ENCODE measurements at regions not wholly inside any gene's neighbourhood (a gene's known extent, or its start where the extent isn't known, plus 50 kb on each side); places are given as distances from the start of the nearest gene placed in this dataset.

- no peaks in the 10 kb centered on the region for H3K9me2 ChIP-seq (replicated peaks; ENCODE audit: low read depth, low read length)
- H3K4me1 ChIP-seq (ENCODE audit: insufficient read depth, low read length, poor library complexity, severe bottlenecking), result no peaks in the 10 kb centered on the region
- no peaks in the 10 kb centered on the region for H3K36me3 ChIP-seq (ENCODE audit: insufficient read depth, low read length)
- TF ChIP-seq, protein P1, sequence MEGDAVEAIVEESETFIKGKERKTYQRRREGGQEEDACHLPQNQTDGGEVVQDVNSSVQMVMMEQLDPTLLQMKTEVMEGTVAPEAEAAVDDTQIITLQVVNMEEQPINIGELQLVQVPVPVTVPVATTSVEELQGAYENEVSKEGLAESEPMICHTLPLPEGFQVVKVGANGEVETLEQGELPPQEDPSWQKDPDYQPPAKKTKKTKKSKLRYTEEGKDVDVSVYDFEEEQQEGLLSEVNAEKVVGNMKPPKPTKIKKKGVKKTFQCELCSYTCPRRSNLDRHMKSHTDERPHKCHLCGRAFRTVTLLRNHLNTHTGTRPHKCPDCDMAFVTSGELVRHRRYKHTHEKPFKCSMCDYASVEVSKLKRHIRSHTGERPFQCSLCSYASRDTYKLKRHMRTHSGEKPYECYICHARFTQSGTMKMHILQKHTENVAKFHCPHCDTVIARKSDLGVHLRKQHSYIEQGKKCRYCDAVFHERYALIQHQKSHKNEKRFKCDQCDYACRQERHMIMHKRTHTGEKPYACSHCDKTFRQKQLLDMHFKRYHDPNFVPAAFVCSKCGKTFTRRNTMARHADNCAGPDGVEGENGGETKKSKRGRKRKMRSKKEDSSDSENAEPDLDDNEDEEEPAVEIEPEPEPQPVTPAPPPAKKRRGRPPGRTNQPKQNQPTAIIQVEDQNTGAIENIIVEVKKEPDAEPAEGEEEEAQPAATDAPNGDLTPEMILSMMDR (conservative IDR thresholded peaks at IDR 0.05; ENCODE audit: low read length), result no peak
- no peak for TF ChIP-seq EZH2phosphoT487 (IDR thresholded peaks at IDR 0.05; ENCODE audit: borderline replicate concordance)
- H2AFZ ChIP-seq (ENCODE audit: low read length), result no peak overlapping the region
- H4K20me1 ChIP-seq (ENCODE audit: insufficient read depth, low read length, poor library complexity, severe bottlenecking), result no peaks in the 10 kb centered on the region
- H3K79me2 ChIP-seq (ENCODE audit: insufficient read depth, low read length), result no peaks in the 10 kb centered on the region
- no peaks in the 10 kb centered on the region for H3F3A ChIP-seq (ENCODE audit: low read depth)
- no peak overlapping the region for H3K9ac ChIP-seq (ENCODE audit: low read depth, low read length, poor library complexity, severe bottlenecking)
- no peaks in the 10 kb centered on the region for H3K27me3 ChIP-seq (ENCODE audit: insufficient read depth, low read length, poor library complexity, severe bottlenecking)
- no peaks in the 10 kb centered on the region for H3K9me3 ChIP-seq (ENCODE audit: insufficient read depth, low read depth, low read length)
- H3K4me3 ChIP-seq (ENCODE audit: low read length, poor library complexity, severe bottlenecking), result no peak overlapping the region
- no peak overlapping the region for H3K4me2 ChIP-seq (ENCODE audit: low read depth, low read length, poor library complexity, severe bottlenecking)
These were observed 283.3 kb upstream of the PRMT6 start for GRCh38 chr1:106773206-106773605.

DNA sequence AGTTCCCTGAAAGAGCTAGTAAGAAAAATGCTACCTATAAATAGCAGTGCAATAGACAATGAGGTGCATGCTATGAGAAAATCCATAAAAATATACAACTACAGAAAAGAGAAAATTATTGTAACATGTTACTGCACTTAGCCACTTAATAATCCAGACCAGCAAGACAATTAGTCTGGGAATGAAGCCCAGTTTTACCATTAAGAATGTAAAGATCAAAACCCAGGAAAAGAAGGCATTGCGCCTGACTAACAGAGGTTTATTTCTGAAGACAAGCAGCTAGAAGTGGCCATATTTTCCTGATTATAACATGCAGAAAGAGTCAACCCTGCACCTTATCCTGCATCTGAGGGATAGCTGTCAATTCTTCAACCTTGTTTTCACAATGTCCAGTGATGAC lies 276.4 kb upstream of the PRMT6 start:
- H2AFZ ChIP-seq (ENCODE audit: low read length), result no peak overlapping the region
- no peaks in the 10 kb centered on the region for H3F3A ChIP-seq (ENCODE audit: low read depth)
- no peaks in the 10 kb centered on the region for H3K9me3 ChIP-seq (ENCODE audit: insufficient read depth, low read depth, low read length)
- no peaks in the 10 kb centered on the region for H3K9me2 ChIP-seq (replicated peaks; ENCODE audit: low read depth, low read length)
- no peaks in the 10 kb centered on the region for H3K79me2 ChIP-seq (ENCODE audit: insufficient read depth, low read length)
- H3K36me3 ChIP-seq (ENCODE audit: insufficient read depth, low read length), result no peaks in the 10 kb centered on the region
- no peak overlapping the region for H3K4me2 ChIP-seq (ENCODE audit: low read depth, low read length, poor library complexity, severe bottlenecking)
- no peaks in the 10 kb centered on the region for H4K20me1 ChIP-seq (ENCODE audit: insufficient read depth, low read length, poor library complexity, severe bottlenecking)
- TF ChIP-seq EZH2phosphoT487 (IDR thresholded peaks at IDR 0.05; ENCODE audit: borderline replicate concordance), result no peak
- TF ChIP-seq, protein P1 (conservative IDR thresholded peaks at IDR 0.05; ENCODE audit: low read length), result no peak
- no peak overlapping the region for H3K4me3 ChIP-seq (ENCODE audit: low read length, poor library complexity, severe bottlenecking)
- no peak overlapping the region for H3K9ac ChIP-seq (ENCODE audit: low read depth, low read length, poor library complexity, severe bottlenecking)
- H3K27me3 ChIP-seq (ENCODE audit: insufficient read depth, low read length, poor library complexity, severe bottlenecking), result no peaks in the 10 kb centered on the region
- no peaks in the 10 kb centered on the region for H3K4me1 ChIP-seq (ENCODE audit: insufficient read depth, low read length, poor library complexity, severe bottlenecking)

GRCh38 chr1:106780806-106781569 lies 275.5 kb upstream of the PRMT6 start:
- Histone ChIP-seq H3K36me3 (ENCODE audit: insufficient read depth, low read length) (no peaks in the 10 kb centered on the region), H3K4me1 (ENCODE audit: insufficient read depth, low read length, poor library complexity, severe bottlenecking) (no peaks in the 10 kb centered on the region), H3K4me2 (ENCODE audit: low read depth, low read length, poor library complexity, severe bottlenecking) (no peak overlapping the region), H3K9me3 (ENCODE audit: insufficient read depth, low read depth, low read length) (no peaks in the 10 kb centered on the region), H2AFZ (ENCODE audit: low read length) (no peak overlapping the region), H3K9me2 (replicated peaks; ENCODE audit: low read depth, low read length) (no peaks in the 10 kb centered on the region), H4K20me1 (ENCODE audit: insufficient read depth, low read length, poor library complexity, severe bottlenecking) (no peaks in the 10 kb centered on the region), H3K27me3 (ENCODE audit: insufficient read depth, low read length, poor library complexity, severe bottlenecking) (no peaks in the 10 kb centered on the region), H3K4me3 (ENCODE audit: low read length, poor library complexity, severe bottlenecking) (no peak overlapping the region), H3K79me2 (ENCODE audit: insufficient read depth, low read length) (no peaks in the 10 kb centered on the region), H3F3A (ENCODE audit: low read depth) (no peaks in the 10 kb centered on the region), H3K9ac (ENCODE audit: low read depth, low read length, poor library complexity, severe bottlenecking) (no peak overlapping the region)
- TF ChIP-seq, protein P1 (conservative IDR thresholded peaks at IDR 0.05; ENCODE audit: low read length), result no peak
- no peak for TF ChIP-seq EZH2phosphoT487 (IDR thresholded peaks at IDR 0.05; ENCODE audit: borderline replicate concordance)
